ENCODE measurements at regions not wholly inside any gene's neighbourhood (a gene's known extent, or its start where the extent isn't known, plus 50 kb on each side); places are given as distances from the start of the nearest gene placed in this dataset.

- no peak for DNase-seq
- Mint-ChIP-seq H3K9me3 (no peaks in the 10 kb centered on the region), H3K36me3 (ENCODE audit: low read depth) (no peaks in the 10 kb centered on the region), H3K4me3 (no peak overlapping the region), H3K4me1 (ENCODE audit: low read depth) (no peaks in the 10 kb centered on the region), H3K27me3 (peaks cover 38% of the 10 kb centered on the region), H3K27ac (no peak overlapping the region)
Observed at GRCh38 chr2:236719192-236719635, 149.6 kb downstream of the ACKR3 start.

GRCh38 chr2:236720974-236721540 is 151.4 kb downstream of the ACKR3 start:
- no peak overlapping the region for H3K27ac Mint-ChIP-seq
- H3K27me3 Mint-ChIP-seq, result peaks cover 29% of the 10 kb centered on the region
- H3K4me3 Mint-ChIP-seq, result no peak overlapping the region
- H3K9me3 Mint-ChIP-seq, result no peaks in the 10 kb centered on the region
- H3K36me3 Mint-ChIP-seq (ENCODE audit: low read depth), result no peaks in the 10 kb centered on the region
- DNase-seq, result no peak
- no peaks in the 10 kb centered on the region for H3K4me1 Mint-ChIP-seq (ENCODE audit: low read depth)

- Mint-ChIP-seq H3K4me3 (no peak overlapping the region), H3K27me3 (peaks cover 8% of the 10 kb centered on the region), H3K36me3 (ENCODE audit: low read depth) (no peaks in the 10 kb centered on the region), H3K4me1 (ENCODE audit: low read depth) (no peaks in the 10 kb centered on the region), H3K27ac (no peak overlapping the region), H3K9me3 (no peaks in the 10 kb centered on the region)
- DNase-seq, result no peak
Observed at GRCh38 chr2:236724200-236724599, 154.6 kb downstream of the ACKR3 start.

- H3K36me3 Mint-ChIP-seq (ENCODE audit: low read depth), result no peaks in the 10 kb centered on the region
- H3K27ac Mint-ChIP-seq, result no peak overlapping the region
- no peaks in the 10 kb centered on the region for H3K4me1 Mint-ChIP-seq (ENCODE audit: low read depth)
- no peaks in the 10 kb centered on the region for H3K9me3 Mint-ChIP-seq
- no peak overlapping the region for H3K4me3 Mint-ChIP-seq
- H3K27me3 Mint-ChIP-seq, result peaks cover 4% of the 10 kb centered on the region
- DNase-seq, result no peak
Observed at GRCh38 chr2:236726701-236727450, 157.3 kb downstream of the ACKR3 start.

DNA sequence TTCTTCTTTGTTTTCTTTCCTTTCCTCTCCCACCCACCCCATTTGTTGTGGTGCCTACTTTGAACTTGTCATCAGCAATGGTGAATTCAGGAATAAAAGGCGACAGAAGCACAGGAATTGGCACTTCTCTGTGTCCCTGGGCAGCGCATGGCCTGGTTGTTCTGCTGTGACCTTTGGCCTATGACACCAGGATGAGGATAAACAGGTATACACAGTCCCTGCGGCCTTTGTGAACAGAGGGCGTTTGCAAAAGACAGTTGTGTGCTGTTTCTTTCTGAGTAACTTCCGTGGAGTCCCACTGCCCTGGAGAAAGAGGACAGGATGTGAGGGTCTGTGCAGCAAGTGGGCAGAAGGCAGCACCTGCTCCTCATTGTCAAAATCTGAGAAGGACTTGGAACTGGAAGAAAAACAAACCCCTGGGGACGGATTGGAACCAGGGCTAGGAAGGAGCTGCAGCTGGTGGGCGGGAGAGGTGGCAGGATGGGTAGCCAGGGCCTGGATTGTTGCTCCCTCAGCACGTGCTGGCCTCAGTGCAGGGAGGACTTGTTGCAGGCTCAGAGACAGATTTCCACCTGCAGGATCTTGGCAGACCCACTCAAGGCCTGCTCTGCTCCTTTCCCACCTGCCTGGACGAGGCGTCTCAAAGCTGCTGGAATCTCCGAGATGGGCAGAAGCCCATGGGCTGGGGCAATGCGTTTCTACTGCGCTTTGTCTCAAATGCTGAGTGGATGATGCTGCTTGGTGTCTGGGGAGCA is 159.5 kb downstream of the ACKR3 start:
- Mint-ChIP-seq H3K27me3 (peaks cover 4% of the 10 kb centered on the region), H3K36me3 (ENCODE audit: low read depth) (no peaks in the 10 kb centered on the region), H3K27ac (no peak overlapping the region), H3K4me1 (ENCODE audit: low read depth) (no peaks in the 10 kb centered on the region), H3K4me3 (no peak overlapping the region), H3K9me3 (no peaks in the 10 kb centered on the region)
- no peak for DNase-seq

GRCh38 chr2:236730393-236730792 is 160.8 kb downstream of the ACKR3 start:
- Mint-ChIP-seq H3K27me3 (peaks cover 4% of the 10 kb centered on the region), H3K36me3 (ENCODE audit: low read depth) (no peaks in the 10 kb centered on the region), H3K4me1 (ENCODE audit: low read depth) (no peaks in the 10 kb centered on the region), H3K9me3 (no peaks in the 10 kb centered on the region), H3K27ac (no peak overlapping the region), H3K4me3 (no peak overlapping the region)
- no peak for DNase-seq

DNA sequence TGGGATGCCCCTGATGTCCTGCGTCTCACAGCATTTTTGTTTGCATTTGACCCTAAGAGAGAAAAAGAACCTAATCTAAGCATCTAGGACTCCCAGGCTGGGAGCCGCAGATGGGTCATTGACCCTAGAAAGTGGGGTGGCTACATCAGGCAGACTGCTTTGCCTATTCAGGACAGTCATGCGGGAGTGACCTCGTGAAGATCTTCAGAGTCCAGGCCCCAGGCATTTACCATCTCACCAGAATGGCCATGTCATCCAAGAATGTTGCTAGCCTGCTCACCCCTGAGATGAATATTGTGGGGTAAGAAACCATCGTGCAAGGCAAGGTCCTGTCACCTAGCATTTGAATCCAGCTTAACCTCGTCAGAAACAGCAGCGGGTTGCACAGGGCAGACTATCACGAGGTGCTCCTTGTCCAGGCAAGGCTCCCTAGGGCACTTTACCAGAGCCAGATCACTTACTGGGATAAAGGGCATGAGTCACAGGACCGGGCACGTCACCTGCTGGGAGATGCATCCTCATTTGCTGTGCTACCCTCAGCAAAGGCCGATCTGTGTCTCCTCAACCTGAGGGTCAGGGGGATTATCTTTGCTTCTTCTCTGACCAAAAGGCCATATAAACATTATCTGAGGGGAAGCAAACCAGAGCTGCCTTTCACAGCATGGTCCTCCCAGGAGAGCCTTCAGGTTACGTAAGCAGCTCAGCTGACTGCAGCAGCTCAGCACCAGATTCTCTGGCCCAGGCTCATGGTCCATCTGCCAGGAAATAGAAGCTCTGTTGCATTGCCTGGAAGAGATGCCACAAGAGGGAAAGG is 162.3 kb downstream of the ACKR3 start:
- Mint-ChIP-seq H3K4me3 (no peak overlapping the region), H3K4me1 (ENCODE audit: low read depth) (no peaks in the 10 kb centered on the region), H3K36me3 (ENCODE audit: low read depth) (no peaks in the 10 kb centered on the region), H3K9me3 (no peaks in the 10 kb centered on the region), H3K27ac (no peak overlapping the region), H3K27me3 (peaks cover 11% of the 10 kb centered on the region)
- no peak for DNase-seq

- H3K27ac Mint-ChIP-seq, result no peak overlapping the region
- H3K4me3 Mint-ChIP-seq, result no peak overlapping the region
- H3K9me3 Mint-ChIP-seq, result no peaks in the 10 kb centered on the region
- H3K36me3 Mint-ChIP-seq (ENCODE audit: low read depth), result no peaks in the 10 kb centered on the region
- peaks cover 12% of the 10 kb centered on the region for H3K27me3 Mint-ChIP-seq
- H3K4me1 Mint-ChIP-seq (ENCODE audit: low read depth), result no peaks in the 10 kb centered on the region
- DNase-seq, result no peak
Observed at GRCh38 chr2:236733156-236733555, 163.5 kb downstream of the ACKR3 start.

GRCh38 chr2:236735825-236736238 is 166.2 kb downstream of the ACKR3 start:
- H3K4me3 Mint-ChIP-seq, result no peak overlapping the region
- H3K4me1 Mint-ChIP-seq (ENCODE audit: low read depth), result no peaks in the 10 kb centered on the region
- H3K27me3 Mint-ChIP-seq, result peaks cover 16% of the 10 kb centered on the region
- no peaks in the 10 kb centered on the region for H3K36me3 Mint-ChIP-seq (ENCODE audit: low read depth)
- no peak for DNase-seq
- H3K9me3 Mint-ChIP-seq, result no peaks in the 10 kb centered on the region
- H3K27ac Mint-ChIP-seq, result no peak overlapping the region

DNA sequence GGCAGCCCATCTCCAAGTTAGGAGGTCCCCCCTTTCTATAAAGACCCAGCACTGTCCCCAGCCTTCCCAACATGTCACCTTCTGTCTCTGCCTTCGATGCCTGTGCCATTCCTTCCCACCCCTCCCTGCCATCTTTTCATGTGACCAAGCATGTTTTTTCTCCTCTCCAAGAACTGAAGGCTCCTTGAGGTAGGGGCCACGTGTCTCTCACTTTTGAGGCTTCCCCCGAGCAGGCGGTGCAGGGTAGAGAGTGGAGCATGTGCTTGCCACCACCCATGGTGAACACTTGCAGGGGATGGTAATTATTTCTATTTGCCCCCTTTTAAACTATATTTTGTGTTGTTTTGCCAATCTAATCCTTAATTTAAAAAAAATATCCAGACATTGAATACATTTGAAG is 168.4 kb downstream of the ACKR3 start:
- Mint-ChIP-seq H3K27ac (no peak overlapping the region), H3K4me1 (ENCODE audit: low read depth) (no peaks in the 10 kb centered on the region), H3K9me3 (no peaks in the 10 kb centered on the region), H3K27me3 (peaks cover 16% of the 10 kb centered on the region), H3K4me3 (no peak overlapping the region), H3K36me3 (ENCODE audit: low read depth) (no peaks in the 10 kb centered on the region)
- DNase-seq, result no peak

DNA sequence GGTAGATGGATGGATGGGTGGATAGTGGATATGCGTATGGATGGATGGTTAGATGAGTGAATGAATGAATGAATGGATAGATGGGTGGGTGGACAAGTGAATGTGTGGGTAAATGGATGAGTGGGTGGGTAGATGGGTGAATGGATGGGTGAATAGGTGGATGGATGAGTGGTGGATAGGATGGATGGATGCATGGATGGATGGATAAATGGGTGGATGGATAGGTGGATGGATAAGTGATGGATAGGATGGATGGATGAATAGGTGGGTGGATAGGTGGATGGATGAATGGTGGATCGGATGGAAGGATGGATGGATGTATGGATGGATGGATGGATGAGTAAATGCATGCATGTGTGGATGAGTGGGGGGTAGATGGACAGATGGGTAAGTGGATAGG is 169.3 kb downstream of the ACKR3 start:
- H3K27ac Mint-ChIP-seq, result no peak overlapping the region
- H3K9me3 Mint-ChIP-seq, result no peaks in the 10 kb centered on the region

DNA sequence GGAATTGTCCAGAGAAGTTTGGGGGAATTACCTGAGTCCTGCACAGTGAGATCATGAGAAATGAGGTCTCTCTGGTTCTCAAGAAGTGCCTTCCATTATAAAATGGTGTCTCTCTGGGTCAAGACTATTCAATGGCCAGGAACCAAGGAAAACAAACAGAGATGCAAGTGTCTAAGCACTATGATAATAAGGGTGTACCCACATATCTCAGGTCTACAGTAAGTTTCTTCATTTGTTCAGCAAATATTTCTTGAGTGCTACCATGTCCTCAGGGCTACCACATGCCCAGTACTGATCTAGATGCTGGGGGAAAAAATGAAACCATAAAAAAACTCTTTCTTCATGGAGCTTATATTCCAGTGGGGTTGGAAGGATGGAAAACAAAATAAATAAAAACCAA is 170.0 kb downstream of the ACKR3 start:
- Mint-ChIP-seq H3K27ac (no peak overlapping the region), H3K27me3 (peaks cover 19% of the 10 kb centered on the region)

More for the DNA sequence above, 169.3 kb downstream of the ACKR3 start:
- Mint-ChIP-seq H3K4me3 (no peak overlapping the region), H3K36me3 (ENCODE audit: low read depth) (no peaks in the 10 kb centered on the region), H3K27me3 (peaks cover 16% of the 10 kb centered on the region), H3K4me1 (ENCODE audit: low read depth) (no peaks in the 10 kb centered on the region)
- no peak for DNase-seq

GRCh38 chr2:236740506-236740905 is 170.9 kb downstream of the ACKR3 start:
- no peak for DNase-seq
- no peaks in the 10 kb centered on the region for H3K36me3 Mint-ChIP-seq (ENCODE audit: low read depth)
- H3K27ac Mint-ChIP-seq, result no peak overlapping the region
- peaks cover 20% of the 10 kb centered on the region for H3K27me3 Mint-ChIP-seq
- no peaks in the 10 kb centered on the region for H3K4me1 Mint-ChIP-seq (ENCODE audit: low read depth)
- no peak overlapping the region for H3K4me3 Mint-ChIP-seq
- no peaks in the 10 kb centered on the region for H3K9me3 Mint-ChIP-seq

More for the DNA sequence above, 170.0 kb downstream of the ACKR3 start:
- Mint-ChIP-seq H3K36me3 (ENCODE audit: low read depth) (no peaks in the 10 kb centered on the region), H3K4me1 (ENCODE audit: low read depth) (no peaks in the 10 kb centered on the region), H3K4me3 (no peak overlapping the region), H3K9me3 (no peaks in the 10 kb centered on the region)
- no peak for DNase-seq
